SIG-M5 treated with dmso at 0.1 percent for 504 hours (cell line): ENCODE measurements at regions not wholly inside any gene's neighbourhood (a gene's known extent, or its start where the extent isn't known, plus 50 kb on each side); places are given as distances from the start of the nearest gene placed in this dataset.
"Not testable (repeated sequence)": the region's sequence is repeated elsewhere in the genome, so short reads cannot be mapped to it uniquely, and the experiment has no call there.

Source experiments
- DNase-seq: peaks from one replicate; lab custom pipeline; 2025; ENCODE audit not compliant: unreplicated experiment; lab: John Stamatoyannopoulos, UW

GRCh38 chr13:112219740-112220139 lies 152.8 kb downstream of the SOX1 start:
- no peak for DNase-seq

GRCh38 chr13:112220296-112220875 lies 153.4 kb downstream of the SOX1 start:
- DNase-seq, result no peak

- no peak for DNase-seq
Observed at GRCh38 chr13:112220925-112221324, 154.0 kb downstream of the SOX1 start.

GRCh38 chr13:112222971-112223370 lies 153.2 kb upstream of the SPACA7 start:
- no peak for DNase-seq

GRCh38 chr13:112223929-112224328 lies 152.2 kb upstream of the SPACA7 start:
- DNase-seq, result not testable (repeated sequence)

- no peak for DNase-seq
Observed at GRCh38 chr13:112225429-112226090, 150.6 kb upstream of the SPACA7 start.

- DNase-seq, result no peak
Observed at GRCh38 chr13:112226320-112227002, 149.7 kb upstream of the SPACA7 start.

- DNase-seq, result no peak
Observed at GRCh38 chr13:112227031-112227430, 149.1 kb upstream of the SPACA7 start.

GRCh38 chr13:112229445-112229844 lies 146.7 kb upstream of the SPACA7 start:
- DNase-seq, result no peak

GRCh38 chr13:112229992-112230872 lies 145.9 kb upstream of the SPACA7 start:
- DNase-seq, result no peak

- DNase-seq, result no peak
Observed at GRCh38 chr13:112231451-112232083, 144.6 kb upstream of the SPACA7 start.

- DNase-seq, result no peak
Observed at GRCh38 chr13:112233256-112233655, 142.9 kb upstream of the SPACA7 start.

- no peak for DNase-seq
Observed at GRCh38 chr13:112233716-112234115, 142.4 kb upstream of the SPACA7 start.

GRCh38 chr13:112234131-112234875 lies 141.9 kb upstream of the SPACA7 start:
- no peak for DNase-seq

GRCh38 chr13:112236016-112236415 lies 140.1 kb upstream of the SPACA7 start:
- DNase-seq, result no peak

GRCh38 chr13:112236539-112237197 lies 139.5 kb upstream of the SPACA7 start:
- no peak for DNase-seq

- no peak for DNase-seq
Observed at GRCh38 chr13:112238436-112238995, 137.6 kb upstream of the SPACA7 start.

- DNase-seq, result no peak
Observed at GRCh38 chr13:112240076-112240475, 136.1 kb upstream of the SPACA7 start.

GRCh38 chr13:112241288-112241687 lies 134.9 kb upstream of the SPACA7 start:
- DNase-seq, result no peak
